Subcutaneous abdominal adipose tissue (tissue), 5 donors: ENCODE measurements at regions not wholly inside any gene's neighbourhood (a gene's known extent, or its start where the extent isn't known, plus 50 kb on each side); places are given as distances from the start of the nearest gene placed in this dataset.

Source experiments
- H3K27ac ChIP-seq: one replicate; pipeline ENCODE4 v1.7.0; 2013; ENCODE audit warnings: low read depth, mild to moderate bottlenecking, inconsistent platforms, low read length, moderate library complexity
- H3K27me3 ChIP-seq, 5 donors: one replicate each; pipeline ENCODE4 v1.7.0; 2013; ENCODE audit warnings: low read length in 5 of 5, inconsistent platforms in 1 of 5; ENCODE audit not compliant: control insufficient read depth in 5 of 5, insufficient read depth in 4 of 5
- H3K36me3 ChIP-seq, 5 donors: one replicate each; pipeline ENCODE4 v1.7.0; 2013; ENCODE audit warnings: low read length in 5 of 5; ENCODE audit not compliant: control insufficient read depth in 5 of 5, insufficient read depth in 5 of 5
- H3K4me1 ChIP-seq, 5 donors: one replicate each; pipeline ENCODE4 v1.7.0; 2013; ENCODE audit warnings: low read length in 5 of 5, mild to moderate bottlenecking in 3 of 5, moderate library complexity in 1 of 5; ENCODE audit not compliant: control insufficient read depth in 5 of 5, insufficient read depth in 5 of 5
- H3K4me3 ChIP-seq, 5 donors: one replicate each; pipeline ENCODE4 v1.7.0; 2013; ENCODE audit warnings: low read length in 5 of 5, low read depth in 1 of 5
- H3K9ac ChIP-seq, 5 donors: one replicate each; pipeline ENCODE4 v1.7.0; 2013; ENCODE audit warnings: low read length in 5 of 5, mild to moderate bottlenecking in 4 of 5, moderate library complexity in 3 of 5
- H3K9me3 ChIP-seq, 5 donors: one replicate each; pipeline ENCODE4 v1.7.0; 2013; ENCODE audit warnings: low read length in 5 of 5; ENCODE audit not compliant: control insufficient read depth in 5 of 5
- donor health status: healthy.
- donor health status: healthy.
- donor health status: healthy.
- donor health status: healthy.
- donor health status: healthy.

DNA sequence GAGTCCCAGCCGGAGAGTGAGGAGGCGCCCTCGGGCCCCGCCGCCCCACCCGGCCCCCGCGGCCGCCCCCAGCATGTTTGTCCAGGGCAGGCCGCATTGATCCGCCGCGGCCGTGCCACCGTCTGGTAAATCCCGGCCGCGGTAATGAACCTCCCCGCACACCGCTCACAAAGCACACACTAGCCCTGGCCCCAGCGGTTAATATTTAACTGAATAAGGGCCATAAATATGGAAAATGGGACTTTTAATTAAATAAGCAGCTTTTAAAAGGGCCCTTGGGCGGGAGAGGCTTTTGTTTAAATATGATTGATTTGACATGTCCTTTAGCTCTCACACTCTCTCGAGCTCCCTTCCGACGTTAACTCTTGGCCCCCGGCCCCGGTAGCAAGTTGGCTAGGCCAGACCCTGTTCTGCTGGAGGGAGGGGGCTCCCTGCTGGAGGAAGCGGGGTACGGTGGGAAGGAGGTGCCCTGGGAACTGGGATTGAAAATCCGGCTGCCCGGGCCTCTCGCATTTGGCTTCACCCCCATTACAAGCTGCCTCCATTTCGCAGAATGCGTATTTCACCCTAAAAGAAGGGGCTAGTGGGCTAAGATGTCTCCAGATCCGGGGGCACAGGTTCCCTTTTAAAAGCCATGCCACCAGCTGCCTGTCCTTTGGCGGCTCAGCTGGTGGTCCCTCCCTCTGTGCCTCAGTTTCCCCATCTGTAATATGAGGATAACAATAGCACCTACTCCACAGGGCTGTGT lies 199.8 kb downstream of the RBM19 start:
- no peaks in the 10 kb centered on the region for H3K4me1 ChIP-seq
- H3K27ac ChIP-seq, result no peak overlapping the region
- peaks cover 3 to 42% (median 34%) of the 10 kb centered on the region in 5 donors for H3K27me3 ChIP-seq
- H3K4me3 ChIP-seq, result no peak overlapping the region
- H3K9ac ChIP-seq, result no peak overlapping the region
- no peaks in the 10 kb centered on the region for H3K36me3 ChIP-seq
- H3K9me3 ChIP-seq, result no peaks in the 10 kb centered on the region

DNA sequence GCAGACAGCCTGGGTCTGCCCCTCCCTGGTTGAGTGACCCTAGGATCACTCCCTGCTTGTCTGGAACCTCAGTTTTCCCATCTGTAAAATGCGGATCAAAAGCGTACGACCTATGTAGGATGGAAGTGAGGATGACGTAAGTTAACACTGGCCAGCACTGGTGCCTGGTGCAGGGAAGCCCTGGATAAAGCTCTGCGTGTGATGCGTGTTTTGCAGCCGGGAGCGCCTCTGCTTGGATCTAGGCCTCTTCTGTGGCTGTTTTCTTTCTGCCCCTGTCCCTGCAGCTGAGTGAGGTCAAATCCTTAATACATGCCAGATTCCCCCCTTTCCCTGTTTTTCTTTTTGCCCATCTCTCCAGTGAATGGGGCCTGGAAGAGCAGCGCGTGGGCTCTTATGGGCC lies 201.5 kb downstream of the RBM19 start:
- H3K4me3 ChIP-seq, result no peak overlapping the region
- no peak overlapping the region for H3K27ac ChIP-seq
- no peaks in the 10 kb centered on the region for H3K9me3 ChIP-seq
- peaks cover 3 to 42% (median 29%) of the 10 kb centered on the region in 5 donors for H3K27me3 ChIP-seq
- no peaks in the 10 kb centered on the region for H3K4me1 ChIP-seq
- no peaks in the 10 kb centered on the region for H3K36me3 ChIP-seq
- H3K9ac ChIP-seq, result no peak overlapping the region

DNA sequence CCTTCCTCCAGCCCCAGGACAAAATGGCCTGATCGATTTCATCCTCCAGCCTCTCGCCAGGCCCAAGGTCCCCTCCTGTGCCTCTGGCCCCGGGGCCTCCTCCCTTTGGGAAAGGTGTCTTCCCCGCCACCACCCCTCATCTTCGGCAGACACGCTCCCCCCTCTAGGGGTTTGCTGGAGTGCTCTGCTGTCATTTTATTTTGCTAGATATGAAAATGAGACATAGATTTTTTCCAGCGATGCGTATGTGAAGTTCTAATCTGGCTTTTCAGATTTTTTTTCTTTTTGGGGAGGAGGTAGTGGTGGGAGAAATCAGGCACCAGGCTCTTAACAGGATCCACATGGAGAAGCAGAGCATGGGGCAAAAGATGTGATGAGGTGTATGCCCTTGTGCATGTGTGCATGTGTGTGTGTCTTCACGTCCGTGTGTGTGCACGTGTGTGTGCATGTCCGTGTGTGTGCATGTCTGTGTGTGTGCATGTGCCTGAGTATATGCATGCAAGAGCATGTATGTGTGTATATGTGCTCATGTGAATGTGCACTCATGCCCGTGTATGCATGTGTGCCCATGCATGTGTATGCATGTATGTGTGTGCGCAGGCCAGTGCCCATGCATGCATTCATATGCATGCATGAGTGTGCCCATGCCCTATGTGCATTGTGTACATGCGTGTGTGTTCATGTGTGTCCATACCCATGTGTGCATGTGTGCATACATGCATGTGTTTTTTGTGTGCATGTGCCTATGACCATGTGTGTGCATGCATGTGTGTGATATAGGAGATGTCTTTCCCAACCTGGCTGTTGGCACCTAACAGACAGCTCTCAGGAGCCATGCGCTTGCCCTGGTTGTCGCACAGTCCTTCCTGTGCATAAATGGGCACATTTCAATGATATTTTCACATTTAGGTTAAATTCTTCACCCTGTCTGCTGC lies 203.0 kb downstream of the RBM19 start:
- Histone ChIP-seq H3K4me3 (no peak overlapping the region), H3K36me3 (no peaks in the 10 kb centered on the region), H3K27me3 (peaks cover 3 to 37% (median 24%) of the 10 kb centered on the region in 5 donors), H3K27ac (no peak overlapping the region), H3K9me3 (peaks cover 0 to 4% (median 4%) of the 10 kb centered on the region in 5 donors), H3K4me1 (no peaks in the 10 kb centered on the region), H3K9ac (no peak overlapping the region)

DNA sequence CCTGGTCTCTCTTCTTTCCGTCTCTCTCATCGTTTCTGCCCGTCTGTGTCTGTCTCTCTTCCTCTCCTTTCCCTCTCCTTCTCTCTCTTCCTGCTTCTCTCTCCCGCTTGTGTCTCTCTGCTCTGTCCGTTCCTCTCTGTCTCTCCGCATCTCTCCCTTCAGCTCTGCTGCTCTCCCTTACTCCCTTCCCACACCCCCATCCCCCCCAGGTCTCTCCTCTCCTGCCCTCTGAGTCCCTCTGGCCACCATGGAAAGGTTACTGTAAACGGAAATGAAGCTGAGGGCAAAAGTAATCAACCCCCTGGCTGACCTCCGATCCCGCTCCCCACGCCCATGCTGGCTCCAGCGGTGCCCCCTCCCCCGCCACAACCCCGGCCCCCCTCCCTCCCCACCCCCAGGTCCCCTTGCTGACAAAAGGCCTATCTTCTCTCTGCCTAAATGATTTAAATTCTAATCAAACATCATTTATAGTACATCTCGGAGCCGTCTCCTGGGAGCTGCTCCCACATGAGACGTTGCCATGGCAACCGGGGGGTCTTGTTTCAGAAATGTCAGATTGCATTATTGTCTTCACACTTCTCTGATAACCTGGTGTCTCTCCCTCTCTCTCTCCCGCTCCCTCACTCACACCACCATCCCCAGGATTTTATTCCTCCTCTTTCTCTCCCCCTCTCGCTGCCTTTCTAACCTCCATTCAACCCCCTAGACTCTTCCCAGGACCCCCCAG lies 203.8 kb downstream of the RBM19 start:
- Histone ChIP-seq H3K4me3 (no peak overlapping the region), H3K4me1 (no peaks in the 10 kb centered on the region), H3K27ac (no peak overlapping the region), H3K9me3 (peaks cover 0 to 4% (median 4%) of the 10 kb centered on the region in 5 donors), H3K36me3 (no peaks in the 10 kb centered on the region), H3K9ac (no peak overlapping the region), H3K27me3 (peaks cover 3 to 34% (median 26%) of the 10 kb centered on the region in 5 donors)

DNA sequence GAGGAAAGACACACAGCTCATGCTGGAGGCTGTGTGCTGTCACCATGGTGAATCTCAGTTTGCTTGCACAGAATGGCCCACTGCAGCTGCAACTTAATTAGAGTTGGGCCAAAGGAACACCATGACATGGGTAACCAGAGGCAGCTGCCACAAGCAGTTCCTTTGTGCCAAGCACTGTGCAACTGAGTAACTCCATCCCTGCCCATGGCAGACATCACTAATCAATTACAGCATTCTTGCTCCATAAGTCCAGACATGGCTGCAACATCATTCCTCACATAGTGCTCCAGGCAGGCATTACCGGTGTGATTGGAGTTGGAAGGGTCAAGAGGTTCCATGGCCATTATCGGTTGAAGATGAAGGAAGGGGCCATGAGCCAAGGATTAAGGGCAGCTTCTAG lies 207.0 kb downstream of the RBM19 start:
- no peak overlapping the region for H3K9ac ChIP-seq
- H3K27ac ChIP-seq, result no peak overlapping the region
- H3K4me3 ChIP-seq, result no peak overlapping the region
- no peaks in the 10 kb centered on the region for H3K36me3 ChIP-seq
- peaks cover 7 to 33% (median 26%) of the 10 kb centered on the region in 5 donors for H3K27me3 ChIP-seq
- peaks cover 0 to 4% (median 4%) of the 10 kb centered on the region in 5 donors for H3K9me3 ChIP-seq
- no peaks in the 10 kb centered on the region for H3K4me1 ChIP-seq

DNA sequence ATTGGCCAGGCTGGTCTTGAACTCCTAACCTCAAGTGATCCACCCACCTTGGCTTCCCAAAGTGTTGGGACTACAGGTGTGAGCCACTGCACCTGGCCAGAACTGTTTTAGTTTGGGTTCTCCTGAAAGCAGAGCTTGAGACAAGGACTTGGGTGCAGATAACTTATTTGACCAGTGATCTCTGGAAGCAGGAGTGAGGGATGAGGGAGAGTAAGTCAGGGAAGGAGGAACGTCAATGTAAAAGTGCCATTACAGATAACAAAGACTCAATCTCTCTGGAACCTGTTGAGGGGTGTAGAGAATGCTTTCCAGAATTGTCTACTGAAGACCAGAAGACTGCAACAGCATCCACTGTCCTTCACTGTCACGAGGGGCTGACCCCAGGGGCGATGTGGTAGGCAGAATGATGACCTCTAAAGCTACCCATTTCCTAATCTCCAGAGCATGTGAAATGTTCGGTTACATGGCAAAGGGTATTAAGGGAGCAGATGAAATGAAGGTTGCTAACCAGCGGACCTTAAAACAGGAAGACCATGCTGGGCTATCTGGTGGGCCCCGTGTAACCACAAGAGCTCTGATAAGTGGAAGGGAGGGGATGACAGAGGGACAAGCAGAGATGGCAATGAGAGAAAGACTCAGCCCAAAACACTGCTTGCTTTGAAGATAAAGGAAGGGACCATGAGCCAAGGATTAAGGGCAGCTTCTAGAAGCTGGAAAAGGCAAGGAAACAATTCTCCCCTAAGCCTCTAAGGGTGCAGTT lies 207.8 kb downstream of the RBM19 start:
- H3K9ac ChIP-seq, result no peak overlapping the region
- H3K27ac ChIP-seq, result no peak overlapping the region
- H3K27me3 ChIP-seq, result peaks cover 7 to 27% (median 21%) of the 10 kb centered on the region in 5 donors
- H3K4me3 ChIP-seq, result no peak overlapping the region
- no peaks in the 10 kb centered on the region for H3K4me1 ChIP-seq
- H3K36me3 ChIP-seq, result no peaks in the 10 kb centered on the region
- H3K9me3 ChIP-seq, result peaks cover 0 to 4% (median 4%) of the 10 kb centered on the region in 5 donors

DNA sequence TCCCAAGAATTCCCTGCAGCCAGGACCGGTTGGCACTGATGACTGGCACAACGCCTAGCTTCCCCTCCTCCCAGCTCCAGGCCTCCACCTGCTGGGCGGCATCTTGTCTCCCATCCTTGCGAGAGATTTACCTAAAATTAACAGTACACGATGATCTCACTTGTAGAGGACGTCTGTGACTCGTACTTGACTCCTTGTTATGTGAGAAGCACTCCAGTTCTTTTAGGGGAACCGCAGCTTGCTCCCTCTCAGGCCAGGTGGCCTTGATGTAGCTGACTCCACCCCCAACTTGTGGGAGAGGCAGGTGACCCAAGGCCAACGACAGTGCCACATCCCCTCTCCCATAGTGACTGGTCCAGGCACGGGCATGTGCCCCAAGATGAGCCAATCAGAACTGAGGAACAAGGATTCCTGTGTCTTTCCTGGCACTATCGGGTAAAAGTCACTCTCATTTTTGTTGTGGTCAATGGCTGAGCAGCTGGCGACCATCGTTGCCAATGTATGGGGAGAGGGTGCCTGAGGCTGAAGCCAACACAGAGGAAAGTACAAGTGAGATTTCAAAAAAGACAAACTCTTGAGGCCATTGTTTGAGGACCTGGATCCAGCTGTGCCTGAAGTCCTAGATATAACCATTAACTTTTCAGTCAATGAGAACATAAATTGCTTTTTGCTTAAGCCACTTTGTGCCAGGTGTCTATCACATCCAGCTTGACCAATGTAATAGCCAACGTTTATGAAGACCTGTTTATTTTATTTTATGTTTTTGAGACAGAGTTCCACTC lies 208.7 kb downstream of the RBM19 start:
- H3K27ac ChIP-seq, result no peak overlapping the region
- no peaks in the 10 kb centered on the region for H3K4me1 ChIP-seq
- no peak overlapping the region for H3K4me3 ChIP-seq
- H3K9me3 ChIP-seq, result peaks cover 0 to 4% (median 4%) of the 10 kb centered on the region in 5 donors
- peaks cover 4 to 27% (median 18%) of the 10 kb centered on the region in 5 donors for H3K27me3 ChIP-seq
- no peak overlapping the region for H3K9ac ChIP-seq
- no peaks in the 10 kb centered on the region for H3K36me3 ChIP-seq

DNA sequence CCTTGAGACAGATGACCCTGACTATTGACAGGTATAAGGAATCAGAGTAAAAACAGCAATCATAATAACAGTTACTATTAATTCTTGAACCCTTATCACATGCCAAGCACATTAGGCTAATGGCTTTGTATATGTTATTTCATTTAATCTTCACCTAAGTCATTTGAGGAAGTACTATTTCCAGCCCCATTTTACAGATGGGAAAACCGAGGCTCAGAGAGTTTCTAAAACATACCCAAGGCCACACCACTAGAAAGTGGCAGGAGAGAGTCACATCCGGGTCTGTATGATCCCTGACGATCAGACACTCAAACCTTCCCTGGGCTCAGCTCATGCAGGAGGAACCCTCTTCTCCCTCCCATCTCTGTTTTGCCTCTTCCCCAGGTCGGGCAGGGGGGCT lies 209.5 kb downstream of the RBM19 start:
- Histone ChIP-seq H3K9ac (no peak overlapping the region), H3K27ac (no peak overlapping the region), H3K4me3 (no peak overlapping the region), H3K27me3 (peaks cover 4 to 21% (median 12%) of the 10 kb centered on the region in 5 donors), H3K9me3 (peaks cover 0 to 7% (median 4%) of the 10 kb centered on the region in 5 donors), H3K36me3 (no peaks in the 10 kb centered on the region), H3K4me1 (no peaks in the 10 kb centered on the region)

DNA sequence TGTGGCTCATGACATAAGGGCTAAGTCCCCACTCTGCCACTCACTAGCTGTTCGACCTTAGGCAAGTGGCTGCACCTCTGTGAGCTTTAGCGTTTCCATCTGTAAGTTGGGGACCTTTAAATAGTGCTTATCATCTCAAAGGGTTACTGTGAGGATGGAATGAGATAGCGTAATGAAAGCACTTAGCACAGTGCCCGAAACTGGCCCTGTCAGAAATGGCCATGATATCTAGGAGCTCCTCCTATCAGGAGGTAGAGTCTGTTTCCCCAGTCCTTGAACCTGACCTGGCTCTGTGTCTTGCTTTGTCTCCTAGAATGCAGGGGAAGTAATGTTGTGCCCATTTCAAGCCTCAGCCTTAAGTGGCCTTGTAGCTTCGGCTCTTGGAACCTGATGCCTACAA lies 211.0 kb downstream of the RBM19 start:
- Histone ChIP-seq H3K4me1 (no peaks in the 10 kb centered on the region), H3K9ac (no peak overlapping the region), H3K27ac (no peak overlapping the region), H3K9me3 (peaks cover 0 to 17% (median 4%) of the 10 kb centered on the region in 5 donors), H3K4me3 (no peak overlapping the region), H3K36me3 (no peaks in the 10 kb centered on the region), H3K27me3 (peaks cover 4 to 19% (median 12%) of the 10 kb centered on the region in 5 donors)
